IMR-90 (cell line): ENCODE measurements at regions not wholly inside any gene's neighbourhood (a gene's known extent, or its start where the extent isn't known, plus 50 kb on each side); places are given as distances from the start of the nearest gene placed in this dataset.

Source experiments
- ATAC-seq: fragments of 200-7000 bp; cut with Tn5 transposase; 2 replicates; pipeline ENCODE4 v1.9.1; 2020; ENCODE audit warnings: low read depth, mild to moderate bottlenecking, moderate library complexity
- BruUV-seq: library from RNA; stranded (reverse); fragments of 400-500 nt; replicated peaks from 2 replicates; lab custom pipeline; 2021; lab: Mats Ljungman, UMichigan
- CTCF ChIA-PET: fragments of 300-600 bp; formaldehyde crosslinking; extraction: SDS; loops from one replicate; lab custom pipeline; 2021; ENCODE audit warnings: antibody characterized with exemption; lab: Yijun Ruan, JAX
- POLR2A ChIA-PET: fragments of 300-600 bp; sonication (Branson Sonifier 250); formaldehyde crosslinking; loops from one replicate; lab custom pipeline; 2022; ENCODE audit warnings: antibody characterized with exemption; ENCODE audit not compliant: unreplicated experiment; lab: Charles Lee
- DNase-seq: peaks from one replicate; pipeline ENCODE4 v3.0.0; 2013
- H2AFZ ChIP-seq: replicated peaks from 2 replicates; pipeline ENCODE3; 2013; ENCODE audit warnings: low read length, mild to moderate bottlenecking; ENCODE audit not compliant: poor library complexity
- H2AK5ac ChIP-seq: 2 replicates; pipeline ENCODE4 v1.6.1; 2013; ENCODE audit warnings: low read depth, low read length, inconsistent platforms
- H2AK9ac ChIP-seq: replicated peaks from 2 replicates; pipeline ENCODE3; 2013; ENCODE audit warnings: mild to moderate bottlenecking, low read depth, low read length, moderate library complexity; ENCODE audit not compliant: poor library complexity
- H2BK120ac ChIP-seq: 2 replicates; pipeline ENCODE4 v1.6.1; 2013; ENCODE audit warnings: low read depth, low read length, inconsistent platforms
- H2BK15ac ChIP-seq: 3 replicates; pipeline ENCODE4 v1.6.1; 2013; ENCODE audit warnings: low read depth, low read length, inconsistent platforms
- H2BK20ac ChIP-seq: 2 replicates; pipeline ENCODE4 v1.6.1; 2013; ENCODE audit warnings: low read depth, mild to moderate bottlenecking, inconsistent platforms, low read length, moderate library complexity
- H2BK5ac ChIP-seq: 2 replicates; pipeline ENCODE4 v1.6.1; 2013; ENCODE audit warnings: mild to moderate bottlenecking, low read depth, low read length, inconsistent platforms; ENCODE audit not compliant: poor library complexity, severe bottlenecking
- H3K14ac ChIP-seq: replicated peaks from 2 replicates; pipeline ENCODE4 v1.6.1; 2013; ENCODE audit warnings: low read depth, low read length, inconsistent platforms
- H3K18ac ChIP-seq: 2 replicates; pipeline ENCODE4 v1.6.1; 2013; ENCODE audit warnings: low read depth, low read length, control low read depth
- H3K23ac ChIP-seq: 2 replicates; pipeline ENCODE4 v1.6.1; 2013; ENCODE audit warnings: low read depth, low read length, inconsistent platforms
- H3K27ac ChIP-seq: 2 replicates; pipeline ENCODE4 v1.5.1; 2013; ENCODE audit warnings: mild to moderate bottlenecking, control low read depth, low read length; ENCODE audit not compliant: insufficient read depth
- H3K27me3 ChIP-seq: 2 replicates; pipeline ENCODE4 v1.6.1; 2013; ENCODE audit warnings: low read length; ENCODE audit not compliant: control insufficient read depth, insufficient read depth
- H3K36me3 ChIP-seq: 2 replicates; pipeline ENCODE4 v1.6.1; 2013; ENCODE audit warnings: low read length, mixed read lengths; ENCODE audit not compliant: control insufficient read depth, insufficient read depth
- H3K4ac ChIP-seq: 2 replicates; pipeline ENCODE4 v1.6.1; 2013; ENCODE audit warnings: low read depth, low read length, inconsistent platforms
- H3K4me1 ChIP-seq: 2 replicates; pipeline ENCODE4 v1.6.1; 2013; ENCODE audit warnings: low read length, mixed read lengths; ENCODE audit not compliant: control insufficient read depth, insufficient read depth
- H3K4me2 ChIP-seq: 2 replicates; pipeline ENCODE4 v1.6.1; 2013; ENCODE audit warnings: low read depth, mild to moderate bottlenecking, control low read depth, low read length, moderate library complexity
- H3K4me3 ChIP-seq: 2 replicates; pipeline ENCODE4 v1.5.1; 2013; ENCODE audit warnings: low read depth, mild to moderate bottlenecking, control low read depth, low read length, moderate library complexity; ENCODE audit not compliant: insufficient read depth
- H3K56ac ChIP-seq: 2 replicates; pipeline ENCODE4 v1.6.1; 2013; ENCODE audit warnings: low read length, inconsistent platforms; ENCODE audit not compliant: insufficient read depth; ENCODE audit errors: extremely low read depth
- H3K79me1 ChIP-seq, 2 experiments: 2 replicates each; pipeline ENCODE4 v1.6.1; 2013; ENCODE audit warnings: low read length in 2 of 2, inconsistent platforms in 1 of 2, low read depth in 1 of 2
- H3K9ac ChIP-seq: 2 replicates; pipeline ENCODE4 v1.6.1; 2013; ENCODE audit warnings: low read depth, low read length, control low read depth
- H3K9me1 ChIP-seq: 2 replicates; pipeline ENCODE4 v1.6.1; 2013; ENCODE audit warnings: low read length, inconsistent platforms; ENCODE audit not compliant: insufficient read depth
- H3K9me3 ChIP-seq: 2 replicates; pipeline ENCODE4 v1.6.1; 2013; ENCODE audit warnings: low read length; ENCODE audit not compliant: control insufficient read depth, insufficient read depth
- H4K20me1 ChIP-seq: 2 replicates; pipeline ENCODE4 v1.6.1; 2013; ENCODE audit warnings: low read length, inconsistent platforms; ENCODE audit not compliant: insufficient read depth
- H4K5ac ChIP-seq: 2 replicates; pipeline ENCODE4 v1.6.1; 2013; ENCODE audit warnings: mild to moderate bottlenecking, low read depth, low read length, control low read depth
- H4K8ac ChIP-seq, 2 experiments: 2 replicates each; pipeline ENCODE4 v1.6.1; 2013; ENCODE audit warnings: low read depth in 2 of 2, low read length in 2 of 2, control low read depth in 1 of 2, inconsistent platforms in 1 of 2
- H4K91ac ChIP-seq: 2 replicates; pipeline ENCODE4 v1.6.1; 2013; ENCODE audit warnings: low read depth, low read length, inconsistent platforms; ENCODE audit not compliant: insufficient read depth
- BHLHE40 ChIP-seq: fragments of 150-350 bp; IDR thresholded peaks from 2 replicates; pipeline ENCODE4 v1.6.1; 2016; ENCODE audit warnings: mild to moderate bottlenecking, low read depth, low read length
- CEBPB ChIP-seq: IDR thresholded peaks from 2 replicates; pipeline ENCODE4 v1.6.1; 2012; ENCODE audit warnings: low read depth, low read length, improper control_type of control experiment
- CHD1 ChIP-seq: IDR thresholded peaks from 2 replicates; pipeline ENCODE4 v1.6.1; 2012; ENCODE audit warnings: low read depth, low read length, improper control_type of control experiment
- FOS ChIP-seq: fragments of 150-350 bp; IDR thresholded peaks from 2 replicates; pipeline ENCODE4 v1.6.1; 2016; ENCODE audit warnings: low read depth, low read length
- MAFK ChIP-seq: IDR thresholded peaks from 2 replicates; pipeline ENCODE4 v1.6.1; 2012; ENCODE audit warnings: low read depth, low read length, improper control_type of control experiment
- MAZ ChIP-seq: IDR thresholded peaks from 2 replicates; pipeline ENCODE4 v1.6.1; 2012; ENCODE audit warnings: low read depth, mild to moderate bottlenecking, low read length, improper control_type of control experiment, moderate library complexity, borderline replicate concordance
- MXI1 ChIP-seq: IDR thresholded peaks from 2 replicates; pipeline ENCODE4 v1.6.1; 2012; ENCODE audit warnings: low read depth, mild to moderate bottlenecking, low read length, moderate library complexity, borderline replicate concordance
- NFE2L2 ChIP-seq: fragments of 150-350 bp; IDR thresholded peaks from 2 replicates; pipeline ENCODE4 v1.6.1; 2016; ENCODE audit warnings: low read depth, mild to moderate bottlenecking, low read length
- POLR2A ChIP-seq: IDR thresholded peaks from 2 replicates; pipeline ENCODE4 v1.6.1; 2012; ENCODE audit warnings: mild to moderate bottlenecking, low read depth, low read length
- RAD21 ChIP-seq: IDR thresholded peaks from 2 replicates; pipeline ENCODE4 v1.6.1; 2012; ENCODE audit warnings: low read length, improper control_type of control experiment
- RCOR1 ChIP-seq: IDR thresholded peaks from 2 replicates; pipeline ENCODE4 v1.6.1; 2012; ENCODE audit warnings: mild to moderate bottlenecking, low read length, improper control_type of control experiment; ENCODE audit not compliant: insufficient replicate concordance
- RFX5 ChIP-seq: IDR thresholded peaks from 2 replicates; pipeline ENCODE4 v1.8.0; 2012; ENCODE audit warnings: low read depth, mild to moderate bottlenecking, low read length, moderate library complexity
- SMC3 ChIP-seq: fragments of 150-350 bp; IDR thresholded peaks from 2 replicates; pipeline ENCODE4 v1.6.1; 2016; ENCODE audit warnings: low read depth, mild to moderate bottlenecking, antibody characterized with exemption, low read length, moderate library complexity
- WGBS, 2 experiments: methylation state at CpG; one replicate each; pipeline versions ENCODE4 v1.1.5 to v1.1.7; 2013; ENCODE audit warnings: missing lambda C conversion rate in 2 of 2; ENCODE audit not compliant: insufficient read length in 1 of 2; ENCODE audit errors: extremely low coverage in 2 of 2; 5-methylcytosine and 5-hydroxymethylcytosine counted together
- dilution Hi-C: fragments of 300-500 bp; cut with HindIII; formaldehyde crosslinking; loops from one replicate; pipeline ENCODE4 v1.14.3; 2018; ENCODE audit warnings: low sequenced_read_pairs; ENCODE audit not compliant: unreplicated experiment
- in situ Hi-C: fragments of 300-500 bp; cut with MboI; formaldehyde crosslinking; loops from 3 replicates; pipeline ENCODE4 v1.14.3; 2019; ENCODE audit warnings: low sequenced_read_pairs, inconsistent platforms, mixed read lengths
- intact Hi-C: fragments of 100-400 bp; cut with micrococcal nuclease; formaldehyde crosslinking; loops from 2 replicates; pipeline ENCODE4 v1.10.0; 2022
- TF ChIP-seq, protein P1 (sequence below): fragments of 150-350 bp; IDR thresholded peaks from 2 replicates; pipeline ENCODE4 v1.6.1; 2017; ENCODE audit warnings: mild to moderate bottlenecking, antibody characterized with exemption, low read length, low read depth
- TF ChIP-seq, protein P2 (sequence below): conservative IDR thresholded peaks from 2 replicates; pipeline ENCODE4 v1.5.1; 2012; ENCODE audit warnings: mild to moderate bottlenecking, low read depth, low read length, improper control_type of control experiment
- TF ChIP-seq, protein P3 (sequence below): fragments of 150-350 bp; IDR thresholded peaks from 2 replicates; pipeline ENCODE4 v1.6.1; 2016; ENCODE audit warnings: low read depth, mild to moderate bottlenecking, low read length, moderate library complexity, borderline replicate concordance

DNA sequence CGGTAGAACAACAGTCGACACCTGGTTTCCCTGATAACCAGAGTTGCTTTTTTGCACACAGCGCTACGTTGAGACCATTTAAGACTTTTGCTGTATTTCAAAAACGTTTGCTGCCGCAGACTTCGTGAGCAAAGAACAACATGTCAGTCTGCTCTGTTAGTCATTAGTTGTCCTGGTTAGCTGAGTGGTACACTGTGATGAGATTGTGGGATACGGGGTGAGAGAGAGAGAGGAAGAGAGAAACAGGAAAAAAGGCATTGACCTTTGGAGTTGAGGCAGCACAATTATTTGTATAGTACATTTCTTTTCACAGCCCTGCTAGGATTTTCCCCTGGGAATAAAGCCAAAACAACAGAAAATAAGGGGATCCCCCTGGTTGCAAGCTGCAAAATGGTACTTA lies 306.1 kb upstream of the WWC1 start:
- no peak overlapping the region for H4K5ac ChIP-seq
- H3K4me3 ChIP-seq, result no peak overlapping the region
- H3K18ac ChIP-seq, result no peak overlapping the region
- no peak overlapping the region for H2BK120ac ChIP-seq
- H4K20me1 ChIP-seq, result no peaks in the 10 kb centered on the region
- H3K9me3 ChIP-seq, result no peaks in the 10 kb centered on the region
- no peak overlapping the region for H2BK5ac ChIP-seq
- dilution Hi-C loops (no loop called here), intact Hi-C loops (no loop called here), in situ Hi-C loops (no loop called here)
- no peak overlapping the region for H2AK5ac ChIP-seq
- no peaks in the 10 kb centered on the region for H3K9me1 ChIP-seq
- TF ChIP-seq, protein P1, sequence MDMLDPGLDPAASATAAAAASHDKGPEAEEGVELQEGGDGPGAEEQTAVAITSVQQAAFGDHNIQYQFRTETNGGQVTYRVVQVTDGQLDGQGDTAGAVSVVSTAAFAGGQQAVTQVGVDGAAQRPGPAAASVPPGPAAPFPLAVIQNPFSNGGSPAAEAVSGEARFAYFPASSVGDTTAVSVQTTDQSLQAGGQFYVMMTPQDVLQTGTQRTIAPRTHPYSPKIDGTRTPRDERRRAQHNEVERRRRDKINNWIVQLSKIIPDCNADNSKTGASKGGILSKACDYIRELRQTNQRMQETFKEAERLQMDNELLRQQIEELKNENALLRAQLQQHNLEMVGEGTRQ, result no peak
- TF ChIP-seq RCOR1, result no peak
- TF ChIP-seq CEBPB, result no peak
- no peak for TF ChIP-seq MAFK
- TF ChIP-seq RAD21, result no peak
- no peak for TF ChIP-seq MAZ
- no peak for TF ChIP-seq MXI1
- no peak for TF ChIP-seq NFE2L2
- TF ChIP-seq RFX5, result no peak
- TF ChIP-seq, protein P2, sequence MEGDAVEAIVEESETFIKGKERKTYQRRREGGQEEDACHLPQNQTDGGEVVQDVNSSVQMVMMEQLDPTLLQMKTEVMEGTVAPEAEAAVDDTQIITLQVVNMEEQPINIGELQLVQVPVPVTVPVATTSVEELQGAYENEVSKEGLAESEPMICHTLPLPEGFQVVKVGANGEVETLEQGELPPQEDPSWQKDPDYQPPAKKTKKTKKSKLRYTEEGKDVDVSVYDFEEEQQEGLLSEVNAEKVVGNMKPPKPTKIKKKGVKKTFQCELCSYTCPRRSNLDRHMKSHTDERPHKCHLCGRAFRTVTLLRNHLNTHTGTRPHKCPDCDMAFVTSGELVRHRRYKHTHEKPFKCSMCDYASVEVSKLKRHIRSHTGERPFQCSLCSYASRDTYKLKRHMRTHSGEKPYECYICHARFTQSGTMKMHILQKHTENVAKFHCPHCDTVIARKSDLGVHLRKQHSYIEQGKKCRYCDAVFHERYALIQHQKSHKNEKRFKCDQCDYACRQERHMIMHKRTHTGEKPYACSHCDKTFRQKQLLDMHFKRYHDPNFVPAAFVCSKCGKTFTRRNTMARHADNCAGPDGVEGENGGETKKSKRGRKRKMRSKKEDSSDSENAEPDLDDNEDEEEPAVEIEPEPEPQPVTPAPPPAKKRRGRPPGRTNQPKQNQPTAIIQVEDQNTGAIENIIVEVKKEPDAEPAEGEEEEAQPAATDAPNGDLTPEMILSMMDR, result no peak
- no peak for TF ChIP-seq BHLHE40
- TF ChIP-seq CHD1, result no peak
- TF ChIP-seq, protein P3, sequence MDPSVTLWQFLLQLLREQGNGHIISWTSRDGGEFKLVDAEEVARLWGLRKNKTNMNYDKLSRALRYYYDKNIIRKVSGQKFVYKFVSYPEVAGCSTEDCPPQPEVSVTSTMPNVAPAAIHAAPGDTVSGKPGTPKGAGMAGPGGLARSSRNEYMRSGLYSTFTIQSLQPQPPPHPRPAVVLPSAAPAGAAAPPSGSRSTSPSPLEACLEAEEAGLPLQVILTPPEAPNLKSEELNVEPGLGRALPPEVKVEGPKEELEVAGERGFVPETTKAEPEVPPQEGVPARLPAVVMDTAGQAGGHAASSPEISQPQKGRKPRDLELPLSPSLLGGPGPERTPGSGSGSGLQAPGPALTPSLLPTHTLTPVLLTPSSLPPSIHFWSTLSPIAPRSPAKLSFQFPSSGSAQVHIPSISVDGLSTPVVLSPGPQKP, result no peak
- TF ChIP-seq POLR2A, result no peak
- TF ChIP-seq SMC3, result no peak
- no peak for TF ChIP-seq FOS
- ChIA-PET POLR2A (no interaction called here), CTCF (interaction anchor here (1.0 kb wide), 1 partner anchor 17 kb away, joined by 3 read pairs; no protein-coding TSS in a partner anchor)
- no peak overlapping the region for H2AFZ ChIP-seq
- no peak overlapping the region for H3K23ac ChIP-seq
- no peak overlapping the region for H3K4ac ChIP-seq
- no peak for ATAC-seq
- no peak overlapping the region for H4K91ac ChIP-seq
- H3K27ac ChIP-seq, result no peak overlapping the region
- peaks cover 2% of the 10 kb centered on the region; the same call in 1 of the 2 replicates for H3K27me3 ChIP-seq
- no peak overlapping the region for H3K4me2 ChIP-seq
- DNase-seq, result no peak
- H3K4me1 ChIP-seq, result no peaks in the 10 kb centered on the region
- H4K8ac ChIP-seq, result no peak overlapping the region
- H3K79me1 ChIP-seq, result no peaks in the 10 kb centered on the region
- H2BK20ac ChIP-seq, result no peak overlapping the region
- H3K36me3 ChIP-seq, result no peaks in the 10 kb centered on the region
- 14% methylated on average over 1 of the region's 8 CpGs; no CpG with 5 or more reads in 1 of the 2 experiments for WGBS, 2 experiments
- BruUV-seq, result no TSS peak
- no peak overlapping the region for H3K56ac ChIP-seq
- H3K14ac ChIP-seq, result no peak overlapping the region
- H2AK9ac ChIP-seq, result no peak overlapping the region
- H3K9ac ChIP-seq, result no peak overlapping the region
- H2BK15ac ChIP-seq, result no peak overlapping the region
